ENCODE measurements at regions not wholly inside any gene's neighbourhood (a gene's known extent, or its start where the extent isn't known, plus 50 kb on each side); places are given as distances from the start of the nearest gene placed in this dataset.

- intact Hi-C loops (cut with DNase I), result no loop called here
- DNase-seq, result no peak
Measured at GRCh38 chr7:109997837-109998236, 1093.1 kb upstream of the LRRN3 start.

GRCh38 chr7:110001254-110001938 lies 1089.5 kb upstream of the LRRN3 start:
- intact Hi-C loops (cut with DNase I), result no loop called here
- DNase-seq, result no peak

- no peak for DNase-seq
- intact Hi-C loops (cut with DNase I), result no loop called here
Measured at GRCh38 chr7:110003827-110004226, 1087.1 kb upstream of the LRRN3 start.

- intact Hi-C loops (cut with DNase I), result no loop called here
- DNase-seq, result no peak
Measured at GRCh38 chr7:110007320-110008063, 1083.4 kb upstream of the LRRN3 start.

- intact Hi-C loops (cut with DNase I), result no loop called here
- DNase-seq, result no peak
Measured at GRCh38 chr7:110010359-110010758, 1080.6 kb upstream of the LRRN3 start.

- no peak for DNase-seq
- intact Hi-C loops (cut with DNase I), result no loop called here
Measured at GRCh38 chr7:110017405-110017804, 1073.5 kb upstream of the LRRN3 start.

- DNase-seq, result no peak
- intact Hi-C loops (cut with DNase I), result no loop called here
Measured at GRCh38 chr7:110027385-110027784, 1063.5 kb upstream of the LRRN3 start.

GRCh38 chr7:110043519-110043918 lies 1047.4 kb upstream of the LRRN3 start:
- DNase-seq, result no peak
- intact Hi-C loops (cut with DNase I), result no loop called here

GRCh38 chr7:110050785-110051184 lies 1040.1 kb upstream of the LRRN3 start:
- intact Hi-C loops (cut with DNase I), result no loop called here
- no peak for DNase-seq

- intact Hi-C loops (cut with DNase I), result no loop called here
- no peak for DNase-seq
Measured at GRCh38 chr7:110051372-110051771, 1039.6 kb upstream of the LRRN3 start.

- DNase-seq, result no peak
- intact Hi-C loops (cut with DNase I), result no loop called here
Measured at GRCh38 chr7:110056331-110056730, 1034.6 kb upstream of the LRRN3 start.

- intact Hi-C loops (cut with DNase I), result no loop called here
- no peak for DNase-seq
Measured at GRCh38 chr7:110058401-110058800, 1032.5 kb upstream of the LRRN3 start.

GRCh38 chr7:110061387-110061786 lies 1029.5 kb upstream of the LRRN3 start:
- no peak for DNase-seq
- intact Hi-C loops (cut with DNase I), result no loop called here

GRCh38 chr7:110065121-110065520 lies 1025.8 kb upstream of the LRRN3 start:
- intact Hi-C loops (cut with DNase I), result no loop called here
- no peak for DNase-seq

GRCh38 chr7:110066843-110067242 lies 1024.1 kb upstream of the LRRN3 start:
- no peak for DNase-seq
- intact Hi-C loops (cut with DNase I), result no loop called here

- intact Hi-C loops (cut with DNase I), result no loop called here
- no peak for DNase-seq
Measured at GRCh38 chr7:110071192-110071591, 1019.7 kb upstream of the LRRN3 start.

GRCh38 chr7:110075450-110075849 lies 1015.5 kb upstream of the LRRN3 start:
- intact Hi-C loops (cut with DNase I), result no loop called here
- DNase-seq, result no peak

- no peak for DNase-seq
- intact Hi-C loops (cut with DNase I), result no loop called here
Measured at GRCh38 chr7:110076194-110076593, 1014.7 kb upstream of the LRRN3 start.

- intact Hi-C loops (cut with DNase I), result no loop called here
Measured at GRCh38 chr7:110084181-110084807, 1006.6 kb upstream of the LRRN3 start.

GRCh38 chr7:110090110-110090820 lies 1000.7 kb upstream of the LRRN3 start:
- peak in 2 of 42 donors; percentile 2 to 4 for DNase-seq
- intact Hi-C loops (cut with DNase I), result no loop called here

More at GRCh38 chr7:110084181-110084807, 1006.6 kb upstream of the LRRN3 start:
- no peak for DNase-seq
